A549 (cell line): ENCODE measurements at regions not wholly inside any gene's neighbourhood (a gene's known extent, or its start where the extent isn't known, plus 50 kb on each side); places are given as distances from the start of the nearest gene placed in this dataset.

Experiments
- CTCF ChIP-seq: fragments of >200 bp; sonication (Bioruptor Twin); formaldehyde crosslinking; IDR thresholded peaks from 3 replicates; pipeline ENCODE4 v1.5.1; 2016
- HMGXB4 ChIP-seq: fragments of 250-450 bp; sonication (Bioruptor Pico); IDR thresholded peaks from 2 replicates; pipeline ENCODE4 v1.5.0; 2021; ENCODE audit warnings: mild to moderate bottlenecking, moderate library complexity, borderline replicate concordance
- POLR2A ChIP-seq: IDR thresholded peaks from 2 replicates; pipeline ENCODE4 v1.6.1; 2012; ENCODE audit warnings: mild to moderate bottlenecking, low read length

GRCh38 chr2:3043726-3044125 lies 333.9 kb downstream of the EIPR1 start:
- no peak for TF ChIP-seq CTCF
- TF ChIP-seq HMGXB4 (CRISPR knock-in tag) = no peak
- no peak for TF ChIP-seq POLR2A
